Pancreas (tissue), 10 donors: ENCODE measurements at regions not wholly inside any gene's neighbourhood (a gene's known extent, or its start where the extent isn't known, plus 50 kb on each side); places are given as distances from the start of the nearest gene placed in this dataset.

ENCODE experiments used
- ATAC-seq, 4 donors: fragments of 200-7000 bp; cut with Tn5 transposase; one replicate each; pipeline versions ENCODE4 v1.8.0 to v1.9.1; 2020; ENCODE audit warnings: mild to moderate bottlenecking in 4 of 4, moderate library complexity in 4 of 4
- DNase-seq, 6 donors: peaks; one replicate each; pipeline ENCODE4 v3.0.0-alpha.2; 2020
- FAIRE-seq: peaks from 2 replicates; lab custom pipeline; 2012; peaks lifted over from hg19 to GRCh38; lab: Jason Lieb, UNC
- H3K27ac ChIP-seq, 4 donors: fragments of 200-600 bp; sonication (generic); 1 replicate in 3 of 4; 2 replicates in 1 of 4; pipeline versions ENCODE4 v1.5.0 to v1.8.0; 2020
- H3K27me3 ChIP-seq, 4 donors: fragments of 200-600 bp; one replicate each; pipeline ENCODE4 v1.8.0; 2021
- H3K36me3 ChIP-seq, 3 donors: fragments of 200-600 bp; sonication (generic) in 1 of 3; one replicate each; pipeline versions ENCODE4 v1.5.0 to v1.8.0; 2020 to 2021
- H3K4me1 ChIP-seq, 3 donors: fragments of 200-600 bp; one replicate each; pipeline ENCODE4 v1.8.0; 2021
- H3K4me3 ChIP-seq, 4 donors: fragments of 200-600 bp; sonication (generic) in 2 of 4; one replicate each; pipeline versions ENCODE4 v1.5.0 to v1.8.0; 2020 to 2021
- H3K9me3 ChIP-seq, 4 donors: fragments of 200-600 bp; one replicate each; pipeline ENCODE4 v1.8.0; 2021
- CTCF ChIP-seq, 4 donors: fragments of 200-600 bp; sonication (generic) in 3 of 4; IDR thresholded peaks; one replicate each; pipeline versions ENCODE4 v1.5.0 to v1.8.0; 2021; ENCODE audit warnings: antibody characterized with exemption in 4 of 4
- WGBS, 2 donors: extraction: QIAGEN DNeasy Blood & Tissue Kit; methylation state at CpG; one replicate each; pipeline ENCODE4 v1.1.7; 2013; 5-methylcytosine and 5-hydroxymethylcytosine counted together
- intact Hi-C, 3 donors: fragments of 100-400 bp; cut with DNase I; formaldehyde crosslinking; loops; one replicate each; pipeline versions ENCODE4 v1.11.1 to v1.14.2; 2022
- donor health status: healthy with polysubstance abuse.
- donor health status: DM: no; HTN: no; CAD: no; lungs with moderate emphysema.
- donor health status: DM: no; HTN: no; CAD: no.
- donor health status: control.
- donor health status: control.
- donor health status: Bipolar disorder and iron deficiency.
- donor health status: DM: yes; HTN: yes; CAD: no.
- donor health status: DM: no; HTN: no; CAD: no.
- donor health status: DM: no; HTN: no; CAD: no.
- donor health status: DM: yes; HTN: yes; CAD: no.

- Histone ChIP-seq H3K36me3 (no peaks in the 10 kb centered on the region), H3K9me3 (no peaks in the 10 kb centered on the region), H3K27me3 (no peaks in the 10 kb centered on the region), H3K27ac (no peak overlapping the region), H3K4me3 (no peak overlapping the region), H3K4me1 (no peaks in the 10 kb centered on the region)
- intact Hi-C loops = no loop called here
- no peak for TF ChIP-seq CTCF (IDR thresholded peaks at IDR 0.05)
- ATAC-seq (no peak), FAIRE-seq (no peak), DNase-seq (no peak)
- WGBS, 2 donors = 71 to 88% methylated on average over 2 of the region's 2 CpGs
Measured at GRCh38 chr21:27060190-27060589, 93.3 kb upstream of the ADAMTS5 start.

GRCh38 chr21:27058673-27059605, 92.1 kb upstream of the ADAMTS5 start:
- H3K4me3 ChIP-seq = no peak overlapping the region
- no peaks in the 10 kb centered on the region for H3K4me1 ChIP-seq
- TF ChIP-seq CTCF (IDR thresholded peaks at IDR 0.05) = no peak
- WGBS, 2 donors = 85 to 91% methylated on average over 2 of the region's 2 CpGs
- DNase-seq (no peak), FAIRE-seq (peak; percentile 20), ATAC-seq (no peak)
- H3K27me3 ChIP-seq = no peaks in the 10 kb centered on the region
- H3K9me3 ChIP-seq = no peaks in the 10 kb centered on the region
- intact Hi-C loops = no loop called here
- H3K36me3 ChIP-seq = no peaks in the 10 kb centered on the region
- no peak overlapping the region for H3K27ac ChIP-seq

DNA sequence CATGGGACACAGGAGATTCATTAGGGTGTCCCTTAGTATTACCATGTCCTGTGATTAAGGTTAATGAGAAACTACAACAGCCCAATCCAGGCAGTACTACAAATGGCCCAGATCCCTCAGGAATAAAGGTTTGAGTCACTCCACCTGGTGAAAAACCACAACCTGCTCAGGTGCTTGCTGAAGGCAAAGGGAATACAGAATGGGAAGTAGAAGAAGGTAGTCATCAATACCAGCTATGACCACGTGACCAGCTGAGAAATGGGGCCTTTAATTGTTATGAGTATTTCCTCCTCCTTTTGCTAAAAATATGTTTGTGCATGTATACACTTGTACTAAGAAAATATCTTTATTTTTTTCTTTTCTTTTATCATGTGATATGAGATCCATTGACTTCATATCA, 91.1 kb upstream of the ADAMTS5 start:
- intact Hi-C loops = no loop called here
- Histone ChIP-seq H3K4me3 (no peak overlapping the region), H3K36me3 (no peaks in the 10 kb centered on the region), H3K27ac (no peak overlapping the region), H3K9me3 (no peaks in the 10 kb centered on the region), H3K4me1 (no peaks in the 10 kb centered on the region), H3K27me3 (no peaks in the 10 kb centered on the region)
- DNase-seq (no peak), ATAC-seq (no peak), FAIRE-seq (no peak)
- 87 to 97% methylated on average over 1 of the region's 1 CpG for WGBS, 2 donors
- TF ChIP-seq CTCF (IDR thresholded peaks at IDR 0.05) = no peak

DNA sequence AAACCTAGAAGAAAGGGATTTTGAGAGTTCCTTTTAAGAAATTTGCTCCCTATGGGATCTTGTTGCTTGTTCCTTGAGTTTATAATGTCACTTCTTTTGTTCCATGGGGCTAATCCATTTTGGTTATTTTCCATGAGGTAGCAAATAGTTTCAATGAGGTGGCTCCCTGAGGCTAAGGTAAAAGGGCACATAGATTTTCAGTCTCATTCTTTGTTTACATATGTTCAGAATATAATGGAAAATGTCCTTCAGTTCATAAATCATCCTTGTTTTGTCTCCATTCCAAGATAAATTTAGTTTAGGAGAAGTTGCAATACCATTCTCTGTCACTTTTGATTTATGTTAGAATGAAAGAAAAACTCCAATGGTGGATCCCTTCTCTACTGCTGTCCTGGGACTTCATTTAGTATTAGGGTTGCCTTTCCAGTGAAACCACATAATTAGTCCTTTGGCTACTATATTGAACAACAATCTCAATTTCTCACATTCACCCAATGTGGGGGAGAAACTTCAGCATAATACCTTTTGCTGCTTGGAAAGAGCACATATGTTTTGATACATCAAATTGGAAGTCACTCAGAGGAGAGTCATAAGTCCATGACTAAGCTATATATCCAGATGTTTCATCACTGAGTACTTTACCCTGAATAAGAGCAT, 80.9 kb upstream of the ADAMTS5 start:
- Histone ChIP-seq H3K27me3 (no peaks in the 10 kb centered on the region), H3K4me1 (no peaks in the 10 kb centered on the region), H3K4me3 (no peak overlapping the region), H3K27ac (no peak overlapping the region), H3K9me3 (no peaks in the 10 kb centered on the region), H3K36me3 (no peaks in the 10 kb centered on the region)
- FAIRE-seq = no peak
- DNase-seq = no peak
- intact Hi-C loops = no loop called here
- no peak for TF ChIP-seq CTCF (IDR thresholded peaks at IDR 0.05)
- ATAC-seq = no peak

GRCh38 chr21:27047283-27047657, 80.4 kb upstream of the ADAMTS5 start:
- no peak for FAIRE-seq
- 85 to 92% methylated on average over 3 of the region's 3 CpGs for WGBS, 2 donors
- DNase-seq = no peak

More at GRCh38 chr21:27047283-27047657, 80.4 kb upstream of the ADAMTS5 start:
- TF ChIP-seq CTCF (IDR thresholded peaks at IDR 0.05) = no peak
- H3K9me3 ChIP-seq = no peaks in the 10 kb centered on the region
- H3K27ac ChIP-seq = no peak overlapping the region
- H3K4me1 ChIP-seq = no peaks in the 10 kb centered on the region
- H3K27me3 ChIP-seq = no peaks in the 10 kb centered on the region
- ATAC-seq = no peak
- H3K4me3 ChIP-seq = no peak overlapping the region
- intact Hi-C loops = no loop called here
- H3K36me3 ChIP-seq = no peaks in the 10 kb centered on the region
